IPS-NIHi7 (cell line): ENCODE measurements at regions not wholly inside any gene's neighbourhood (a gene's known extent, or its start where the extent isn't known, plus 50 kb on each side); places are given as distances from the start of the nearest gene placed in this dataset.
"Not testable (repeated sequence)": the region's sequence is repeated elsewhere in the genome, so short reads cannot be mapped to it uniquely, and the experiment has no call there.

Experiments used
- DNase-seq: peaks from one replicate; pipeline ENCODE4 v3.0.0; 2012; ENCODE audit warnings: mixed read lengths; ENCODE audit errors: extremely low spot score

DNA sequence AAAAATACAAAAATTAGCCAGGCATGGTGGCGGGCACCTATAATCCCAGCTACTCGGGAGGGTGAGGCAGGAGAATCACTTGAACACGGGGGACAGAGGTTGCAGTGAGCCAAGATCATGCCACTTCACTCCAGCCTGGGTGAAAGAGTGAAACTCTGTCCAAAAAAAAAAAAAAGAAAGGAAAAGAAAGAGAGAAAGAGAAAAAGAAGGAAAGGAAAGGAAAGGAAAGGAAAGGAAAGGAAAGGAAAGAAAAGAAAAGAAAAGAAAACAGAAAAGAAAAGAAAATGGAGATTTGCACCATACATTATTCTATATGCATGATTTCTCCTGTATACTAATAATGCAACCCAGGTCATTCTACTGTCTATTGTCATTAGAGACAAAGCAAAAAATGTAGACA, 421.5 kb downstream of the PCDH19 start:
- DNase-seq: not testable (repeated sequence)

DNA sequence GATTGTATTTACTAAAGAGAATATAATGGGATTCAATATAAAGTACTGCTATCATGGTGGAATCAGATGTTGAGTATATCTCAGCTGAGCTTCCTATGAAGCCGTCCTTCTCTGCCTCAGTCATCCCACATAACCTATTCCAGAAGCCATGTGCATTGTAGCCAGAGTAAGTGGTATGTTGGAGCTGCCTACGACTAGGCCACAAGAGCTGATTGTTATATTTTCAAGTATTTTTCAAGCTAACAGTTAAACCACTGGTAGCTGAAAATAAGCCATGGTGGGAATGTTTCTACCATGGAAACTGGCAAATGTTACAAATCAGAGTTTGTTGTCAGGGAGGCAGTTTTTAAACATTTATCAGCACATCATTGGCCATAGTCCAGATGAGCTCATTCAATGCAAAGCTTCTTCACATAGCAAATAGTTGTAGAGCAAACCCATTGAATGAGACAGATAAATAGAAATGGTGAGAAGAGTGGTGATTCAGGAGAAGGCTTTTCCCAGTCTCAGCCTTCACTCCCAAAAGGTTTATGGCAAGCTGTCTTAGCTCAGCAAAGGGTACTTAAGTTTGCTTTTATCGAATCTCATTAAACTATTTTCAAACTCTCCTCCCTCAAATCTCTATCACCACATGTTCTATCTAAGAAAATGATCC, 436.4 kb downstream of the PCDH19 start:
- DNase-seq: no peak

DNA sequence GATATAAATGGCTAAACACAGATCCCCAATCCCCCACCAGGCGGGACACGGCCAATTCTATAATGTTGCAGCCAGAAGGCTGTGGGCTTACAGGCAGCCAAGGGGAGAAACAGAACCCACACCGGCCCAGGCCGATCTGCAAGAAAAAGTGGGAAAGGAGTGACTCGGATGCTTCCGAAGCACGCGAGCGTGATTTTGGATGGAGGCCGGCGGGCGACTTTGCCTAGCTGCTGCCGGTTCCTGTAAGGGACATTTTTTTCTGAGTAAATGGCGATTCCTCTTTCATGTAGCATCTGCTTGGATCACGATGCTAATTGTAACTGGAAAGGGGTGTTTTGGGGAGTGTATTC, 470.2 kb downstream of the PCDH19 start:
- no peak for DNase-seq

DNA sequence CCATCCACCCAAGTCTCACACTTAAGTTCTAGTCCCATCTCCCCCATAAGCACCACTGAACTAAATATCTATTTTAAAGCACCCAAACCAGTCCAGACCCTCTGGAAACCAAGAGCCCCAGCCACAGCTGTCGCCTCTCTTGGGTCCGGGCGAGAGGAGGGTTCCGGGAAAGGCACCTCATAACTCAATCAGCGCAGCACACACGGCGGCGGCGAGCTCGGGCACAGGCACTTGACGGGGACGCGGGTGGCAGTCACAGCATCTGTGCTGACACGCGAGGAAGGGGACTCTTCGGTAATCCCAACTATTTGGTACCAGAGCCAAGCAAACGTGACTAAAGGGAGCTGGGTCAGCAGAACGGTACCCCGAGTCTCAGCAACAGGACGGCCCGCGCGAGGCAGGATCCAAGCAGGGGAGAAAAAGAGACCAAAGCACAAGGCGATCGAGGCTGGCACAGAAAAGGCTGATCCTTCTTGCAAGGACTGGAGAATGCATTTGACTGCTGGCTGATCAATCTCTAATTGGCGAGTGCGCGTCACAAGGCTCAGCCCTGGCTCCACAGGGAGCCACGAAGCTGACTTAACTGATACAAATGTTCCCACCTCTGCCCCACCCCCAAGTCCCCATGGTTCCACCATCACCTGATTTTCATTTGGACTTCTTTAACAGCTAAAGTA, 470.7 kb downstream of the PCDH19 start:
- not testable (repeated sequence) for DNase-seq

DNA sequence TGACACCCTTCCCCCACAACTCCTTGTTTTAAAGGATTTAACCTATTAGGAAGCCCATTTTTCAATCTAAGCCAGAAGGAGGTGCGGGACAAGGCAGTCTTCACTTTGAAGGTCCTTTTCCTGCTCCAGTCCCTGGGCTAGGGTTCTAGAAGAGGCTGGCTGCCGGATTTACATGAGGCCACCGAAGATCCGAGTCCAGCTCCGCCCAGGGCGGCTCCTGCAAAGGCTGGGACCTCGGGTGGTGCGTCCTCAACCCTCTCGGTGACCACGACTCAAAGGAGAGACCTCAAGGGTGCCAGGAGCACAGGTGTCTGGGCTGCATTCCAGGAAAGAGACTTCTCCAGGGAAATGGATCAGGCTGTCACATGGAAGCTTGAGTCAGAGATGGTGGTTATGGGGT, 471.6 kb downstream of the PCDH19 start:
- DNase-seq: no peak

DNA sequence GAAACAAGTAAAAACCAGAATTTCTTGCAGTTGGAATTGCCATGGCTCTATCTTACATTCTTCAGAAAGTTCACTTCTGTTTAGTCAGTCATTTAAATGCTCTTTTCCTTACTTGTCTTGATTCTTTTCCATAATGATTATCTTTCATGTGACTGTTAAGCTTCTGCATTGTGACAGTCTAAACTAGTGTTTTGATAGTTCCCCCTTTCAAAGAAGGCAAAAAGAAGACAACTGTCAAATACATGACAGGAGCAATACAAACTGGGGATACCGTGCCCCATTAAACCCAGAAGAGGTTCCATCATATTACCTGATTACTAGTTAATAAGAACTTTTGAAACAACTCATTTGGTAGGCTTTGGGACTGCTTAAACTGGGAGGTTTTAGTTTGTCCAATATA, 476.2 kb downstream of the PCDH19 start:
- no peak for DNase-seq

DNA sequence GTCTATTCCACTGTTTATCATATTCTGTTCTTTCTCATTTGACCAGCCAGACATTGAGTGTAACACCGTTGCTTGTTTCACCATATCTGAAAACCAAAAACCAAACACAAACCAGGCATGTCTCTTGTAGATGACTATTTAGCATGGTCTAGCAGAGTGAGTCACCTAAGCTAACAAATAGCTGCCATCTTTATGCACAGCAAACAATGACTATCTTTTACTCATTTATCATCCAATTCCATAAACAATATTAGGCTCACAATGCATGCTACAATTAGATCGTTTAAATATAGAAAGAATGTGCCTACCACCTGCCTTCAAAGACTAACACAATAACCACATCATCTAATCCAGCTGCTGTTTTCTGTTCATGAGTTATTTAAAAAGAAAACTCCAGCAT, 495.4 kb downstream of the PCDH19 start:
- no peak for DNase-seq

DNA sequence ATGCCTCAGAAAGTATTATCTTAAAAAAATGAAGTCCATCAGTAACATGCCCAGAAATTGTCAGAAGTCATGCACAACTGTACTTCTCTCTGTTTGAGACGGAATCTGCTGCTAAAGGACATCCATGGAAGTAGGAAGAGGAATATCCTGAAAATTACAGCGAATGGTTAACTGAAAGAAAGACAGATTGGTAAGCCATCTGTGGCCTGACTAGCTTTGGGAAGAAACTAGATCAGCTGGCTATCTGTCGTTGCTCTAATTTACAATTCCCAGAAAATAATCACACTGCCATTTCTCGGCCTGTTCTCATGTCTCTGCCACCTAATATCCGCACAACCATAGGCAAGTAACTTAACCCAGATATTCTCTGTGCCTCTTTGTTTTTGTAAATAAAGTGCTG, 496.5 kb downstream of the PCDH19 start:
- no peak for DNase-seq

DNA sequence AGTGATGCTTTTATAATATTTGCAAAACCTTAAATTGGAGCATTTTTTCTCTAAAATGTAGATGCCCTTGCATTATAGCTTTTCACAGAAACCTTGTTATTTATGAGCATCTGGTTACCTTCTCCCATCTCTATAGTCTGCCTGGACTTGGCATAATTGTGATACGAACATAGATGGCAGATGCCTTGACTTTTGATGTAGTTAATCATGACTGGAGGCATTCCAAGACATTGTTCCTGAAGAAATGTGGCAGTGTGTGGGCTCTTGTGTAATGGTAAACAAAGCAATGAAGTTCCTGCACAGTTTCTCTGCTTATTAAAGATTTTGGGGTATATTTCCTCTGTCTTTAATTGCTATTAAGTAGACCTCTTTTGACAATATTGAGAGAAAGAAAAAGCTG, 500.1 kb downstream of the PCDH19 start:
- no peak for DNase-seq

DNA sequence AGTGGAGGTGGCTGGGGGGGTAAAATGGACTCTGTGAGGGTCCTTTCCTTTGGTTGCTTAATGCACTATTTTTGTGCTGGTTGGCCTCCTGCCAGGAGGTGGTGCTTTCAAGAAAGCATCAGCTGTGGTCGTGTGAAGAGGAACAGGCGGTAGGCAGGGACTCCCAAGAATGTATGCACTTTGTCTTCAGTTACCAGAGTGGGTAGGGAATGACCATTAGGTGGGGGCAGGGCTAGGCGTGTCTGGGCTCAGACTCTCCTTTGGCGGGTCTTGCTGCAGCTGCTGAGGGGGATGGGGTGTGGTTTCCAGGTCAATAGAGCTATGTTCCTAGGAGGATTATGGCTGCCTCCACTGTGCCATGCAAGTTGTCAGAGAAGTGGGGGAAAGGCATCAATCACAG, 509.0 kb downstream of the PCDH19 start:
- DNase-seq: no peak

DNA sequence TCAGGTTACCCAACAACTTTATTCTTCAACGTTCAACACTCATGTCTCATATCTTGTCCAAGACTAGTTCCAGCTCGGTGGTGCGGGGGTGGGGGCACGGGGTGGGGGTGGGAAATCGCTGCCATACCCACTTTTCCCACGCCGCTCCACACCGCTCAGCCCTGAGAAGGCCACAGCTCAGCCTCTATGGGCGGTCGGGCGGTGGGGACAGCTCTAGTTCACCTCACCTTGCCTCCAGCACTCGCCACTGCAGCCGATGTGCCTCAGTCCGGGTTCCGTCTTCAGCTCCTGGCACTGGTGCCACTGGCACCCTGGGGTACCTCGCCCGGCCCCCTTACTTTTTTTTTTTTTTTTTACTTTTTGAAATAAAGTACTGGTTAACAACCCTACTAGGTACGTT, 522.2 kb downstream of the PCDH19 start:
- no peak for DNase-seq

DNA sequence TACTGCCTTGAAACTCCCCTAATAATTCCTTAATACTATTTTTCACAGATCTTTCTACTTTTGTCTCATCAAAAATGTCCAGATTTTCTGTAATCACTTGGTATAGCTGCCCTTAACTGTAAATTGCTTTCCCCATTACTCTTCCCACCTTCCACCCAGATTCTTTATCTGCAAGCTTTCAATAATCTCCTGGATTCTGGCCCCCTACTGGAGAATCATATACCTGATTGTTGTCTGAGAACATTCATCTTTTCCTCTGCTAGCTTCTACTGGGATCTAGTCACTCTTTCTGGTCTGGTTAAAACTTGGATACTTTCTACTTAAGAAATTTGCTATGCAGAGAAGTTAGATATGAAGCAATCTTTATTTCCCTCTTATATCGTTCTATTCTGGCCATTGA, 552.6 kb downstream of the PCDH19 start:
- DNase-seq: peak; percentile 14

DNA sequence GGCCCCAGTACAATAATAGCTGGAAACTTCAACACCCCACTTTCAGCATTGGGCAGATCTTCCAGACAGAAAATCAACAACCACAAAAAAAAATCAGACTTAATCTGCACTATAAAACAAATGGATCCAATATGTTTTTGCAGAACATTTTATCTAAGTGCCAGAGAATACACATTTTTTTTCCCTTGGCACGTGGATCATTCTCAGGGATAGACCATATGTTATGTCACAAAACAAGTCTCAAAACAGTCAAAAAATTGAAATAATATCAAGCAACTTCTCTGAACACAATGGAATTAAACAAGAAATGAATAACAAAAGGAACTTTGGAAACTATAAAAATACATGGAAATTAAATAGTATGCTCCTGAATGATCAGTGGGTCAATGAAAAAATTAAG, 576.3 kb downstream of the PCDH19 start:
- DNase-seq: no peak

DNA sequence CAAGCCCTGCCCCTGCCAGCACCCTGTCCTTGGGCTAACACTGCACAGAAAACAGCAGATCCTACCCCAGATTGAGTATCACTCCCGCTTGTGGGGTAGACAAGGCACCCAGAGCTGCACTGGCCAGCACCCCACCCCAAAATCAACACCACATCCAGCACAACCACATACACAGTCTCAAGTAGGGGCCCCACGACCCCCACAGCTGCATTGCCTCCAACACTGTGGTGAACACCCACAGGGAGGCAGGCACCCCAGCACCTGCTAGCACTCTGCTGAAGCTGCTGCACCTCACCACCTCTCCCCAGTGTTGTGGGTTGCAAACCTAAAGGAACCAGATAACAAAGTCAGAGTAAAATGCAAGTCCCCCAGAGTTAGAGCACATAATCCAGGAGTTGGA, 589.9 kb downstream of the PCDH19 start:
- no peak for DNase-seq

DNA sequence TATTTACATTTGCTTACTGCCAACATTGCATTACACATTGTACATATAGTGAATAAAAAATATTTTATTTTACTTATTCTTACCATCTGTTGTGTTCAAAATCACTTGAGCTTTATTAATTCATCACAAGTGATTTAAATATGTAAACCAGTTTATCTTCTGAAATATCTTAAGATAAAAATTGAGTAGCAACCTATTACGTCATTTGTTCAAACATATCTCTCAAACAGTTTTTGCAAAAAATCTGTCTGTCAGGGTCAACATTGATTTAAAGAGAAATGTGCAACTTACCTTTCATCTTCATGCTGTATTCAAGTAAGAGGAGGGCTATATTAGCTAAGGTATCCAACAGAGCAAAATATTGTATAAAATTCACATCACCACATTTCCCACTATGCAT, 610.1 kb downstream of the PCDH19 start:
- DNase-seq: no peak

DNA sequence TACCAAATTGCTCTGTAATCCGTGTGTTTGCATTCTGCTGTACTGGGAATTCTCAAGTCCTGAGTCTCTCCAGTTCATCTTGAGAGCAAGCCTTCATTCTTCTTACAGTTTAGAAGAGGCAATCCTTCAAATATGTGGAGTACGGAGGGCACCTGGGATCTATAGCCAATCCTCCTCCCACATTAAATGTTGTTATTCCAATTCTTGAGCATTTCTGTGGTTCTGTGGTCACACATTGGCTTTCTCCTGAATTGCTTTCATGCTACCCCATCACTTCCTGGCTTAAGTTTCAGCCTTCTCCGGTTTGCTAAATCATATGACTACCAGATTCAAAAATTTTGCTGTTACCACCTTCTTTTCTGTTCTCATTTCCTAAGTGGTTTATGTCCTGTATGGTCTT, 611.1 kb downstream of the PCDH19 start:
- DNase-seq: no peak

DNA sequence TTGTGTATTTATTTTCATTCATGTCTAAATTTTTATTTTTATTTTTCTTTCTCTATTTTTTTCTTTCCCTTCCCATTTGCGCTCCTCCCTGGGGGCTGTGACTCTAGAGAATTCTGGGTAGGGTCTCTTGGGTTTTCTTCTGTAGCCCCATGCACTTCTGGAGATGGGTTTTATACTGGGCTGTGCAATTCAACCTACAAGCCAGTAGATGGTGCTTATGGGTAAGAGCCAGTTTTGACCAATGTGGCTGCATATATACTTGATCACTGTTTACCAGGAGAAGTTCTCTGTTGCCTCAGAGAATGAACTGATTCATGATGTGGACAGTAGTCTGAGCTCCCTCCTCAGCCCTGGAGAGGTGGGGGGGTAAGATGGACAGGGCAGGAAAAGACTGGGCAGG, 614.6 kb downstream of the PCDH19 start:
- DNase-seq: no peak

DNA sequence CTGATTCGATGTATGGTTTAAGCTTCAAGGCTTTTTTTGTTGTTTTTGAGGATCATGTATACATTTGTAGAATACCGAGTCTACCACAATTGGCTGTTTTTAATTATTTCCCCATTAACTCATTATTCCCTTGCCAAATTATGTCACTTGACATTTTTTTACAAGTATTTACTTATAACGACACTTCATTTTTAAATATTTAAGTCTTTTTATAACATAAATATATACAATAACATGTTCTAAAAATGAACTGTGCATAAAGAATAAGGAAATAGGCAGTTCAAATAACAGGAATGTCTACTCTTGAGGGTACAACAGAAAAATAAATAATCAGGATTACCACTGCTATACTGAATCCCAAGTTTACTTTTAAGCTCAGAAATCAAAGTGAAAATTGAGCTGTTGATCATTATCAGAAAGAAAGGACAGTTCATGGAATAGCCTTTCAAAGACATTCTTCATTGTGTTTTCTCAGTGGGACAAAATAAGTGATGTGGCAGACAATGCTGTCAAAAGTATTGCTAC, 627.5 kb downstream of the PCDH19 start:
- no peak for DNase-seq

DNA sequence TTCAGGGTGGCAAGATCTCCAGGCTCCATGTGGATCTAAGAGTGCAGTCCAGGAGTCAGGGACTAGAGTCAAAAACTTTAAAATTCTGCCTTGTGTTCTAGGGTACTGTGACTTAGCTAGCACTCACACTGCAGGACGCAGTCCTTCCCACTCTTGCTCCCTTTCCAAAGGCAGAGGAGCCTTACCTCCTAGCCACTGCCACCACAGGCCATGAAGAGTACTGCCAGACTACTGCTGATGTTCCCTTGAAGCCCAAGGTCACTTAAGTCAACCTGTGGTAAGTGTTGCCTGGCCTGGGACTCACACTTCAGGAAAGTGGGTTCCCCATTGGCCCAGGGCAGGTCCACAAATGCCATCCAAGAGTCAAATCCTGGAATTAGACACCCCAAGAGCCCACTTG, 632.2 kb downstream of the PCDH19 start:
- DNase-seq: peak; percentile 11

DNA sequence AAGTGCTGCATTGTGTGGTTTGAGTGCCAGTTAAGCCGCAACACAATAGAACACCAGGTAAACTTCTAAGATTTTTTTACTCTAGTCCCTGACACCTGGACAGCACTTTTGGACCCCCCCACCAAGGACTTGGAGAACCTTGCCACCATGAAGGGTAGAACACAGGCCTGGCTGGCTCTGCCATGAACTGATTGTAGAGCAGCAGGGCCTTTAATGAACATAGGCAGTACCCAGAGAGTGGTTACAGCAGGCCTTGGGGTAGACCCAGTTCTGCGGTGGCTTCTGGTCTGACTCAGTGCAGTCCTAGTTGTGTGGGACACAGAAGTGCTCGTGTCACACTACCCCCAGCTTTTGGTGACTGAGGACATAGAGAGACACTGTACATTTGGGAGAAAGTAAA, 648.3 kb downstream of the PCDH19 start:
- no peak for DNase-seq

DNA sequence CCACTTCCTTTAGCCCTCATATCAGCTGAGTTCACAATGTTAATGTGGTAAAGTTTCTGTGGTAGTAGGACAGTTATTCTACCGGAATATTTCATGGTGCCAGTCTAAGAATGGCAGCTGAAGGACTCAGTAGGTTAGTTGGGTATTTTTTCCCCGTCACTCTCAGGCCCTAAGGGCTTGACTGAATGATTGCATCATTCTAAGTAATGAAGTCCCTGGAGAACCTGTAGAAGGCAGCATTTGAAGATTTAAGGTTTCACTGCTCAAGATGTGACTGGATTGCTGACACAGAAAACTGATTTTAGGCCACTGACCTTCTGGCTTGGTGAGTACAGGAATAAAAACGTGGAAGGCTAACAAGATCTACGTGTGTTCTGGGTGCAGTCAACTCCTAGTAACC, 657.3 kb downstream of the PCDH19 start:
- DNase-seq: no peak

DNA sequence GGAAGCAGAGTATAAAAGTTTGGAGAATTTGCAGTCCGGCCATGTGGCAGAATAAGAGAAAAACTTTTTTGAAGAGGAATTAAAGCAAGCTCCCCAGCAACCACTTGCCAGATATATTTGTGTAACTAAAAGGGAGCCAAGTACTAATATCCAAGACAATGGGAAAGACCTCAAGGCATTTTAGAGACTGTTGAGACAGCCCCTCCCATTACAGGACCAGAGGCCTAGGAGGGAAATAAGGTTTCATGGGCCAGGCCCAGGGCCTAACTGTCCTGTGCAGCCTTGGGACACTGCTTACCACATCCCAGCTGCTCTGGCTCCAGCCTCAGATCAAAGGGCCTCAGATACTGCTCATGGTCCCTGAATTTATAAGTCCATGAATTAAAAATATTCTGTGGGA, 659.4 kb downstream of the PCDH19 start:
- peak; percentile 15 for DNase-seq

DNA sequence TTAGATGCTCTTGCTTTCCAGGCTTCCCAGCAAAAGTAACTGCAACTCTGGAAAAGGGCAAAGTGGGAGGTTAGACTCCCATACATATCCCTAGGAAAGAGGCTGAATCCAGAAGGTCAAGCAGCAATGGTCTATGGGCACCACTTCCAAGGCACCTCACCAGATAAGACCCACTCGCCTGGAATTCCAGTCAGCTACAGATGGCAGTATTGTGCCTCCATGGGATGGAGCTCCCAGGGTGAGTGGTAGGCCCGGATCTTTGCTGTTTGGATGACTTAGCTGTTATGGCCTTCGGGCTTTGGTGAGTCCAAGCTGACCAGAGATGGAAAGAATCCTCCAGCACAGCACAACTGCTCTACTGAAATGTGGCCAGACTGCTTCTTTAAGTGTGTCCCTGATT, 688.0 kb downstream of the PCDH19 start:
- peak; percentile 39 for DNase-seq

DNA sequence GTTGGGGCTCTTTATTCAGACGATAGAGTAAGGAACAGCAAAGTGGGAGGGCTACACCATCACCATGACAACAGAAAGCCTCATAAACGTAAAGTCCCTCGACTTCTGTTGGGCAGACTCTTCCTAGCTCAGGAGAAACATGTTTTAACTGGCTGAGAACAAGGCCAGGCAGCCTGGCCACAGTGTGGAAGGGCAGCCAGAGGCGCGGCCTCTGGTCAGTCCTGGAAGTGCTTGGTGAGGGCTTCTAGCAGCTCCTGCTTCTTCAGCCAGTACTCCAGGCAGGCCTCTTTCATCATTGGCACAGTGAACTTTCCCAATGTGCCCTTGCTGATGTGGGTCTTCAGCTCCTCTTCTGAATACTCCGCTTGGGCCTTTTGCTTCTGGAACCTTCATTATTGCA, 690.9 kb downstream of the PCDH19 start:
- DNase-seq: peak; percentile 25
